Aorta (tissue), 5 donors: ENCODE measurements at regions not wholly inside any gene's neighbourhood (a gene's known extent, or its start where the extent isn't known, plus 50 kb on each side); places are given as distances from the start of the nearest gene placed in this dataset.

Experiments used
- ATAC-seq: fragments of 200-7000 bp; cut with Tn5 transposase; one replicate; pipeline ENCODE4 v1.9.1; 2022; ENCODE audit warnings: moderate library complexity; ENCODE audit not compliant: low FRiP score
- DNase-seq, 2 donors: peaks; one replicate each; pipeline ENCODE4 v3.0.0-alpha.2; 2020
- H3K27ac ChIP-seq, 2 donors: one replicate each; pipeline ENCODE4 v1.5.1; 2013; ENCODE audit warnings: low read length in 2 of 2, mild to moderate bottlenecking in 2 of 2, moderate library complexity in 2 of 2, control low read depth in 1 of 2, inconsistent platforms in 1 of 2, low read depth in 1 of 2
- H3K27me3 ChIP-seq, 2 donors: one replicate each; pipeline ENCODE4 v1.6.1; 2013; ENCODE audit warnings: control low read depth in 1 of 2, low read length in 1 of 2, mild to moderate bottlenecking in 1 of 2, moderate library complexity in 1 of 2; ENCODE audit not compliant: insufficient read depth in 2 of 2, control insufficient read depth in 1 of 2
- H3K36me3 ChIP-seq, 2 donors: one replicate each; pipeline ENCODE4 v1.6.1; 2013; ENCODE audit warnings: control low read depth in 1 of 2, low read length in 1 of 2, mild to moderate bottlenecking in 1 of 2; ENCODE audit not compliant: insufficient read depth in 2 of 2, control insufficient read depth in 1 of 2
- H3K4me1 ChIP-seq, 2 donors: one replicate each; pipeline ENCODE4 v1.6.1; 2013; ENCODE audit warnings: low read length in 2 of 2, control low read depth in 1 of 2, mild to moderate bottlenecking in 1 of 2, moderate library complexity in 1 of 2; ENCODE audit not compliant: insufficient read depth in 2 of 2, control insufficient read depth in 1 of 2
- H3K4me3 ChIP-seq, 2 donors: one replicate each; pipeline ENCODE4 v1.5.1; 2013; ENCODE audit warnings: low read length in 2 of 2, control low read depth in 1 of 2, mild to moderate bottlenecking in 1 of 2
- H3K9me3 ChIP-seq: one replicate; pipeline ENCODE4 v1.6.1; 2013; ENCODE audit warnings: mild to moderate bottlenecking, low read length; ENCODE audit not compliant: control insufficient read depth
- whole genome bisulfite sequencing, 2 donors: extraction: QIAGEN DNeasy Blood & Tissue Kit; methylation state at CpG; one replicate each; pipeline ENCODE4 v1.1.7; 2013; 5-methylcytosine and 5-hydroxymethylcytosine counted together
- intact Hi-C, 2 donors: fragments of 100-400 bp; cut with DNase I; formaldehyde crosslinking; loops; one replicate each; pipeline versions ENCODE4 v1.14.2 to v1.15.0; 2022
- donor health status: healthy with polysubstance abuse.
- donor health status: Bipolar disorder and iron deficiency.
- donor health status: DM: no; HTN: no; CAD: no.
- donor health status: DM: no; HTN: no; CAD: no.
- donor health status: DM: yes; HTN: yes; CAD: no.

- H3K36me3 ChIP-seq, result no peaks in the 10 kb centered on the region
- H3K9me3 ChIP-seq, result peaks cover 3% of the 10 kb centered on the region
- WGBS, 2 donors, result 95 to 100% methylated on average over 1 of the region's 1 CpG
- no peaks in the 10 kb centered on the region for H3K27me3 ChIP-seq
- intact Hi-C loops, result no loop called here
- no peaks in the 10 kb centered on the region for H3K4me1 ChIP-seq
- DNase-seq (no peak), ATAC-seq (no peak)
- H3K27ac ChIP-seq, result no peak overlapping the region
- H3K4me3 ChIP-seq, result no peak overlapping the region
These were observed 51.3 kb upstream of the PTPN3 start for GRCh38 chr9:109549386-109549785.

GRCh38 chr9:109551651-109552050 is 53.5 kb upstream of the PTPN3 start:
- Histone ChIP-seq H3K36me3 (no peaks in the 10 kb centered on the region), H3K4me3 (no peak overlapping the region), H3K9me3 (peaks cover 3% of the 10 kb centered on the region), H3K27ac (no peak overlapping the region), H3K4me1 (no peaks in the 10 kb centered on the region), H3K27me3 (no peaks in the 10 kb centered on the region)
- intact Hi-C loops, result no loop called here
- DNase-seq (no peak), ATAC-seq (no peak)

GRCh38 chr9:109555215-109555614 is 57.1 kb upstream of the PTPN3 start:
- H3K27ac ChIP-seq, result no peak overlapping the region
- ATAC-seq (no peak), DNase-seq (no peak)
- H3K9me3 ChIP-seq, result no peaks in the 10 kb centered on the region
- intact Hi-C loops, result no loop called here
- no peaks in the 10 kb centered on the region for H3K4me1 ChIP-seq
- H3K27me3 ChIP-seq, result no peaks in the 10 kb centered on the region
- no peak overlapping the region for H3K4me3 ChIP-seq
- no peaks in the 10 kb centered on the region for H3K36me3 ChIP-seq
- 89 to 93% methylated on average over 4 of the region's 4 CpGs for WGBS, 2 donors

- 91 to 96% methylated on average over 4 of the region's 4 CpGs for WGBS, 2 donors
- H3K27me3 ChIP-seq, result no peaks in the 10 kb centered on the region
- no peaks in the 10 kb centered on the region for H3K9me3 ChIP-seq
- H3K36me3 ChIP-seq, result no peaks in the 10 kb centered on the region
- H3K27ac ChIP-seq, result no peak overlapping the region
- H3K4me1 ChIP-seq, result peaks cover 0 to 2% of the 10 kb centered on the region in 2 donors
- no peak overlapping the region for H3K4me3 ChIP-seq
- intact Hi-C loops, result no loop called here
- DNase-seq (no peak), ATAC-seq (no peak)
These were observed 58.0 kb upstream of the PTPN3 start for GRCh38 chr9:109556061-109556460.

GRCh38 chr9:109556786-109557185 is 58.7 kb upstream of the PTPN3 start:
- H3K4me3 ChIP-seq, result no peak overlapping the region
- ATAC-seq (no peak), DNase-seq (no peak)
- H3K9me3 ChIP-seq, result peaks cover 2% of the 10 kb centered on the region
- no peaks in the 10 kb centered on the region for H3K36me3 ChIP-seq
- intact Hi-C loops, result no loop called here
- no peak overlapping the region for H3K27ac ChIP-seq
- peaks cover 0 to 2% of the 10 kb centered on the region in 2 donors for H3K4me1 ChIP-seq
- WGBS, 2 donors, result 80 to 82% methylated on average over 3 of the region's 3 CpGs
- no peaks in the 10 kb centered on the region for H3K27me3 ChIP-seq

GRCh38 chr9:109557481-109557880 is 59.4 kb upstream of the PTPN3 start:
- Histone ChIP-seq H3K36me3 (no peaks in the 10 kb centered on the region), H3K27me3 (no peaks in the 10 kb centered on the region), H3K4me1 (peaks cover 0 to 2% of the 10 kb centered on the region in 2 donors), H3K4me3 (no peak overlapping the region), H3K9me3 (peaks cover 2% of the 10 kb centered on the region), H3K27ac (no peak overlapping the region)
- 86 to 87% methylated on average over 6 of the region's 6 CpGs for WGBS, 2 donors
- ATAC-seq (no peak), DNase-seq (no peak)
- intact Hi-C loops, result no loop called here

GRCh38 chr9:109558718-109559151 is 60.6 kb upstream of the PTPN3 start:
- Histone ChIP-seq H3K27ac (no peak overlapping the region), H3K9me3 (peaks cover 2% of the 10 kb centered on the region), H3K36me3 (no peaks in the 10 kb centered on the region), H3K27me3 (no peaks in the 10 kb centered on the region), H3K4me3 (no peak overlapping the region), H3K4me1 (peaks cover 0 to 2% of the 10 kb centered on the region in 2 donors)
- intact Hi-C loops, result no loop called here
- DNase-seq, result peak in 1 of 2 donors; percentile 77
- ATAC-seq, result peak; percentile 57
- 27 to 48% methylated on average over 5 of the region's 5 CpGs for WGBS, 2 donors

GRCh38 chr9:109560470-109561132 is 62.5 kb upstream of the PTPN3 start:
- intact Hi-C loops, result no loop called here
- peak; percentile 66 for ATAC-seq
- 25 to 26% methylated on average over 9 of the region's 9 CpGs for WGBS, 2 donors

GRCh38 chr9:109561137-109561536 is 63.0 kb upstream of the PTPN3 start:
- no peak for ATAC-seq
- WGBS, 2 donors, result 61 to 69% methylated on average over 4 of the region's 4 CpGs
- DNase-seq, result no peak

More at GRCh38 chr9:109560470-109561132, 62.5 kb upstream of the PTPN3 start:
- Histone ChIP-seq H3K27me3 (no peaks in the 10 kb centered on the region), H3K9me3 (peaks cover 2% of the 10 kb centered on the region), H3K36me3 (no peaks in the 10 kb centered on the region), H3K27ac (peak overlapping the region; percentile 4 to 5), H3K4me3 (no peak overlapping the region), H3K4me1 (peaks cover 0 to 2% of the 10 kb centered on the region in 2 donors)
- DNase-seq, result peak in 1 of 2 donors; percentile 74

More at GRCh38 chr9:109561137-109561536, 63.0 kb upstream of the PTPN3 start:
- Histone ChIP-seq H3K27ac (no peak overlapping the region), H3K36me3 (no peaks in the 10 kb centered on the region), H3K9me3 (peaks cover 2% of the 10 kb centered on the region), H3K4me3 (no peak overlapping the region), H3K27me3 (no peaks in the 10 kb centered on the region), H3K4me1 (peaks cover 0 to 2% of the 10 kb centered on the region in 2 donors)
- intact Hi-C loops, result no loop called here
